ENCODE measurements at regions not wholly inside any gene's neighbourhood (a gene's known extent, or its start where the extent isn't known, plus 50 kb on each side); places are given as distances from the start of the nearest gene placed in this dataset.
"Not testable (repeated sequence)": the region's sequence is repeated elsewhere in the genome, so short reads cannot be mapped to it uniquely, and the experiment has no call there.

DNA sequence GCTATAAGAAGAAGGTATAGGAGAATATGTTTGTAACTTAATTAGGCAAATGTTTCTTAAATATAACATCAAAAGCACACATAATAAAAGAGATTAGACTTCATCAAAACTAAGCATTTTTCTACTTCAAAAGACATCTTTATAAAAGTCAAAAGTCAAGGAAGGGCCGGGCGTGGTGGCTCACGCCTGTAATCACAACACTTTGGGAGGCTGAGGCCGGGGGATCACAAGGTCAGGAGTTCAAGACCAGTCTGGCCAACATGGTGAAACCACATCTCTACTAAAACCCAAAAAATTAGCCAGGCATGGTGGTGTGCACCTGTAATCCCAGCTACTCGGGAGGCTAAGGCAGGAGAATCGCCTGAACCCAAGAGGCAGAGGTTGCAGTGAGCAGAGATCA, 951.0 kb upstream of the C9orf72 start:
- not testable (repeated sequence) for DNase-seq

DNA sequence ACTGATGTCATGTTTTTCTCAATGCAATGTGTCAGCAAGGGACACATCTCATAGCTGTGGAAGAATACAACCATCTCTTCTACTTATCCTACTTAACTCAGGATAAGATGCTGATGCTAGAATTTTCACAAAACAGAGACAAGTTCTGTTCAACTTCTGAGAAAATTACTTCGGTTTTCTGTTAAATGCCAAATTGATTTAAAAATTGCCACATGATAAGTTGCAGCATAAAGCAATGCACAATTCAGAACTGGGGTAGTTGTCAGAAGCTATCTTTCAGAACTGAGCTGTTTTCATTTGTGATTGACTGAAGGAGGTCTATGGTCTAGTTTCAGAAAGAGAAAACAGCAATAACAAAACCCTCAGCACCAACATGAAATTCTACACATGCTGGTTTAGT, 954.8 kb upstream of the C9orf72 start:
- no peak for DNase-seq

DNA sequence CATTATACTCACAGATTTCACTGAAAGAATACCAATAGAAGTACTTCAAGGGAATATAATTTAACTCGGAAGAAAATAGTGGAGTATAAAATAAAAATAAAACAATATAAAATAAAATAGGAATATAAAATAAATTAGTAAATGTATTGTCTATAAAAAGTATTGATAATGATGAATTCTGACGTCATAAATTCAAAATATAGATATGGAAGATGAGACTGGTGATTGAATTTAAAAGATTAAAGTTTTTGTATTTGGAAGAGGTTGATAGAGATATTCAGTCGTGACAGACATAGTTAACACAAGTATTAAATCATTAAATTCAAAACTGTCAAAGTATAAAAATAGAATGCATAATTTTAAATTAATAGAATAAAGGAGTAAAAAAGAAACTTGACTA, 964.9 kb upstream of the C9orf72 start:
- DNase-seq = no peak

DNA sequence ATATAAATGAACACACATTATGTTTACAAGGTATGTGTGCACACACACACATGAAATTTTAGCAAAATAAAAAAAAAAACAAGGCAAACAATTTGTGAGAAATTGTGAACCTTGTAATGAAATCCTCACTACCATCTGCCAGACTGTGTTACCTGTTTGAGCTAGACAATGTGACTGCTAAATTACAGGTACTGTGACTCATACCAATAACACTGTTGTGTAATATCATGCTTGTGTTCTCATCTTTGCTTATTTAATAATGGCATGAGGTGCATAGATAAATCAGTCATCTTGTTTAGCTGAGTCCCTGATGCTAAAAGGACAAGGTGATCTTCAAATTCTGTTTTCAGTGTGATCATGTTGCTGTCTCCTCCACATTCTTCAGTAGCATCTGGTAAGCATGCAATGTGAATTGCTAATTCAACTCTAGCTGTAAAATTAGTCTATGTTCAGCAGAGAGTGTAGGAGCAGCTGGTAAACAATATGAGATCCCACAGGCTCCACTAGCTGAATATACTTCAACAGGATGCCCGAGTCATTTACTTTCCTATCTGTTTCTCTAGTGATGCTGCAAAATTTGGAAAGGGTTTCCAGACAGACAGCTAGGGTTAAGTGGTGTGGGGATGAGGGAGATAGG, 966.3 kb upstream of the C9orf72 start:
- DNase-seq = peak; percentile 6

DNA sequence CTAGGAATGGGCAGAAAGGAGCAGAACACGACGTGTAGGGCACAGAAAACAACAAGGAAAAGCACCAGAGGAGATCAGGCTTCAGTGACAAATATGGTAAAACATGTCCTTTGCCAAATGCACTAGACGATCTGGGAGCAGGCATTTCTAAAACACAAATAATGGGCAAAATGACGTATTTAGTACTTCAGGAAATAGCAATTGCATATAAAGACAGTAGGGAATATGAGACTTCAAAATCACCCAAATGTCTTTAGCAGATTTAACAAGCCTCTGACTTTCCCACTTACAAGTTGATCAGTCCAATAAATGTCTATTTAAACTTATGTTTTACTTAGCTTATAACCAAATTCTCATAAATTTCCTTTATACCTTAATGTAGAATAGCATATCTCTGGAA, 969.6 kb upstream of the C9orf72 start:
- no peak for DNase-seq

DNA sequence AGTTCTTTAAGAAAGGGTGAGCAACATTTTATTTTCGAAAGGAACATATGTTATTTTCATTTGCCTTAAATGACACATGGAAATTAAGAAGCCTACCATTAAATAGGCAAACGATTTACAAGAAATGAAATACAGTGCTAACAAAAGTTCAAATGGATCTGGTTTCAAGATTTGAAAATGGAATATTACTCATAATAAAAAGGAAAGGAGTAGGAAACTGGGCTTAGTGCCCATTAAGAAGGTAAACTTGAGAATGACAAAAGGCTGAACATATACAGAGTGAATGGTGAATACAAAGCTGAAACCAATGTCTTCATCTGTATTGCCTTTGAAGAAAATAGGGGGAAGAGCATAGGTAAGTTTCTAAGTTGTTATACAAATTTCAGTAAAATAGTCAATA, 974.2 kb upstream of the C9orf72 start:
- no peak for DNase-seq

DNA sequence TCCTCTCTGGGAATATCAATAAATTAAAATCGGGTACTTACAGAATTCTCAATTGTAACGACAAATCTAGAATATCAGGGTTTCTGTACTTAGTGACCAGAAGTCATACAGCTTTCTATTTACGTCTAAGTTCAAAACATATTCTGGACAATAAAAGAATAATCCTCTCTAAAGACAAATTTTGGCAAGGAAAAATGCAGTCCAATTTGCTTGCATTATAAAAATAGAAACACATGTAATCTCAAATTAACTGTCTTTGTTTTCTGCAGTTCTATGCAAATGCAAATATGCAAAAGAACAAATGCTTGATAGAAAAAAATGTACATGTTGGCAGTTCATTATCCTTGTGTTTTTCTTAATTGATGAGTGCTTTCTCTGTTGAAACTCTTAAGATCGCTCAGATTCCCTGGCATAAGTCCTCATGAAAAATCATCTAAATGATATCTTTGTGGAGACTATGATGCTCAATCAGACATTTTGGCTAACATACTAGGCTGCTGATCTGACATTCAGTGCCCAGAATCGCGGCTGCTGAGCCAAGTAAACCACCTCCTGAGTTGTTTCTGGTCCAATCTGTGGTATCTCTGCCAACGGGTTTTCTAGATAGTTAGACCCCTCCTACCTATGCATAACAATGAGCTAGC, 990.1 kb upstream of the C9orf72 start:
- no peak for DNase-seq

DNA sequence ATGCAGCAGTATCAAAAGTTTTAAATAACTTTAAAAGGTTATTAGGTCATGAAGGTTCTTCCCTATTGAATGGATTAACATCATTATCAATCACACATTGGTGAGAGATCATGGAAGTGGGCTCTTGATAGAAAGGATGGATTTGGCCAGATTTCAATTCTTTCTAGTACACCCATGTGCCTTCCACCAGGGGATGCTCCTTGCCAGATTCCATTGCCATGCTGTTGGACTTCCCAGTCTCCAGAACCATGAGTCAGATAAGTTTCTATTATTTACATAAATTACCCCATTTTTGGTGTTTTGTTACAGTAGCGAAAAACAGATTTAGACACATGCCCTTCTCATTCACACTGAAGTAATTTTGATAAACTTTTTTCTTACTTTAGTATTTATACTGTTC, 1010.6 kb upstream of the C9orf72 start:
- DNase-seq = no peak

DNA sequence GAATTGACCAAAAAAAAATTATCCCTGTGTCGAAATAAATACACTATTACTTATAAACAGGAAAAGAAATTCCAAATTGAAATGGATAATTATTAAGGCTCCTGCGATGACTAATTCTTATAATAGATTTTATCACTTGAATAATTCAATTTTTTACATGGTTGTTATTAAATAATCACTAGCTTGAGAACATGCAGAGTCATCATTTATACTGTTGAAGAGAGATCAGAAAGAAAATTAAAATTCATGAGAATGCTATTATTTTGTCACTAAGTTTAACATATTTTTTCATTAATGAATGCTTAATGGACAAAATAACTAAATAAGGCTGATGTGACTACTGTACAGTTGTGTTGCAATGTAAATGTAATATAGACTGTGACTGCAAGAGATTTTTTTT, 1011.3 kb upstream of the C9orf72 start:
- no peak for DNase-seq

DNA sequence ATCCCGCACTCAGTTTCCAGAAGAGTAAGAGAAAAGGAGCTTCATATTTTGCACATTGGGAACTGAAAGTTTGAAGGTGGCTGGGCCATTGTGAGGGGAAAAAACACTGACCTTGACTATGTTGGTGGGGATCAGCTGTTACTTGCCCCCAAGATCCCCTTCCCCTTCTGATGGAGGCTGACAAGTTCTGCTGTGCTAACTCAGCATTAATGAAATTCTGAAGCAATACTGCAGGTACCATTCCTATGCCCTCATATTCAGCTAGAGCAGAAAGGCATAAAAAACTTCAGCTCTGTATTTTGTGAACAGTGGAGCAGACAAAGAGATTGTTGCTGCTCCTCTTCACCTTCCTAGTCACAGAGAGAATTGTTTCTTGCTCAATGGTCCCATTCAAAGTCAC, 1013.8 kb upstream of the C9orf72 start:
- DNase-seq = no peak

DNA sequence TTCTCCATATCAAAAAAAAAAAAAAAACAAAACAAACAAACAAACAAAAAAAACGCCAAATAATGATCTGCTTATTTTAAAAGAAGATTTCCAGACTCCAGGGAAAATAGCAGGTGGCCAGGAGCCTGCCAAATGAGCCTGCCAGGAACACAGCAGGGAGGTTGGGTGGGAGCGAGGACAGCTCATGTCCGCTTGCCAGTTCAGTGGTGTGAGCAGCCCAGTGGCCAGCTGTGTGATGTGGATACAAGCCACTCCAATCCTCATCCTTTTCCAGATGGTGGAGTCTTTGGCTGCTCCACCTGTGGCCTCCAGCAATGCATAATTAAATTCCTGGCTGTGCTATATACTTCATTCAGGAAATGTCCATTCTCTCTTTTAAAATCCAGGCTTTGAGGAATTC, 1025.1 kb upstream of the C9orf72 start:
- DNase-seq = no peak

DNA sequence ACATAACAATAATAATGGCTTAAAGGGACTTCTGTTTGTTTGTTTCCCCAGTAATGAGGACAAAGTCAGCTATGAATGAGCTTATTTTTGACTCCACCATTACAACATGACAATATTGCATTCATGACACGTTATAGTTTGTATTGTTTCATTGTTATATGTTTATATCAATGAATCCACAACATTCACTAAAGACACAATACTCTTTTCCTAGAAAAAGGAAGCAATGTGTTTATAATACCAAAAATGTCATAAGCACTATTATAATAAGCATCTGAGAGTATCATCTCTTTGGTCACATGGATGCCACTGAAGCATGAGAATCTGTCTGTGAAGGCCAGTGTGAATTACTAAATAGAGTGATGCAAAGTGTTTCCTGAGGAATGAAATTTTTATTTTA, 1026.9 kb upstream of the C9orf72 start:
- DNase-seq = no peak

DNA sequence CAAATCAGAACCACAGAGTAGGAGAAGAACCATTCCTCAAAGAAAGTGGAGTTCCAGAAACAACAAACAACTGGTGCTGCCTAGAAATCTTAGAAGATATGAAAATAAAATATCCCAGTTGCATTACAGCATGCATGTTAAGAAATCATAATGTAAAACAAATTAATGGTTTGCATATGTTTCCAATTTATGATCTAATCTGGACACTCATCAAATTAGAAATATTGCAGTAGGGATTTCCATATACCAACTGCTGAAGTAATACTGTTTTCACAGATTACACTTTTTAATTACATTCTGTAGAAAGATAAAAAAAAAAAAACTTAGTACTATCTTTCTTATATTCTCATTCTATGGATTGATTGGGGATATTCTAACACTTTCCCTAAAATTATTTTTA, 1034.6 kb upstream of the C9orf72 start:
- DNase-seq = no peak

DNA sequence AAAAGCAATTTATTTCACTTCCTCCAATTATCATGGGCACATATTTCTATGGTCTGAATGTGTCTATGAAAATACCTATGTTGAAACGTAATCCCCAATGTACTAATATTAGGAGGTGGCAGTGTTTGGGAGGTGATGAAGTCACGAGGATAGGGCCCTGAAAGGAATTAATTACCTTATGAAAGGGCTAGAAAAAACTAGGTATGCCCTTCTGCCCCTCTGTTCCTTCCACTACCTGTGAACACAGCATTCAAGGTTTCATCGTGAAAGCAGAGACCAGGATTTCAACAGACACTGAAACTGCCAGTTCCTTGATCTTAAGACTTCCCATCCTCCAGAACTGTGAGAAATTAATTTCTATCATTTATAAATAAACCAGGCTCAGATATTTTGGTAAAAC, 1037.1 kb upstream of the C9orf72 start:
- DNase-seq = no peak

DNA sequence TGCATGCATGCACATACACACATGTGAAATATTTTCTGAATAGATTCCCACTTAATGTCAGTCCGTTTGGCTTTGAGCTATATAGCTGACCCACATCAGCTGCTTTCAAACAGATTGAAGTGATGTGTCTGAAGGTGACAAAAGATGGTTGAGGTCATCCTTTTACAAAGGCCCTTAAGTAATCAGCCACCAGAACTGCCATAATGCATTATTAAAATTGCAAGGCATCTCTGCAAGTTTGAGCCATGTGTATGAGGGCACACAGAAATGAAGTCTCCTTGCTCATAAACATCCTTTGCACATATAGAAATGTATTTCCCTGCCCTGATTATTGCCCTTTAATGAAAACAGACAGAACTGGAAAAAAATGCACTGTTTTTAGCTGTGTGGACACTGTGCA, 1043.0 kb upstream of the C9orf72 start:
- no peak for DNase-seq

DNA sequence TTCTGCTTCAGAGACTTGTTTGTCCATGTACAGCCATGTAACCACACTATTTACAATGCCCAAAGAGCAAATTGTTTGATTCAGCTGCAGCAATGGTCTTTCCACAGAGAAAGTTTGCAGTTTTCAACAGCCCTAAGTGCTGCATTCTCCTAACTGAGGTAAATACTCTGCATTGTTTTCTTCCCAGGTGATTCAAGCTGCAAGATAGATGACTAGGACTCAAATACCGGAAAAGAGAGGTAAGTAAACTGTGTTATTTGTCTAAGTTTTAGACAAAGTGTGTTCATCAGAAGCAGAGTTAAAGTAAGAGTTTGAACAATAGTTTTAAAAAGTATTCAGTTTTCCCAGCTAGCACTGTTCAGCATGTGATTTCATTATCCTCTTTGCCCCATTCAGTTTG, 1046.7 kb upstream of the C9orf72 start:
- no peak for DNase-seq

DNA sequence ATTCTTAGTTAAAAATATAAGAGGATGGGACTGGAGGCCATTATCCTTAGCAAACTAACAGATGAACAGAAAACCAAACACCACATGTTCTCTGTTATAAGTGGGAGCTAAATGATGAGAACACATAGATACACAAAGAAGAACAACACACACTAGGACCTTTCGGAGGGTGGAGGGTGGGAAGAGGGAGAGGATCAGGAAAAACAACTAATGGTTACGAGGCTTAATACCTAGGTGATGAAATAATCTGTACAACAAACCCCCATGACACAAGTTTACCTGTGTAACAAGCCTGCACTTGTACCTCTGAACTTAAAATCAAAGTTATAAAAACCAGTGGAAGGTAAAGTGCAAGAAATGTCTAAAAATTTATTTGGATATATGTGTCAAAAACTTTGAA, 1047.4 kb upstream of the C9orf72 start:
- DNase-seq = no peak

DNA sequence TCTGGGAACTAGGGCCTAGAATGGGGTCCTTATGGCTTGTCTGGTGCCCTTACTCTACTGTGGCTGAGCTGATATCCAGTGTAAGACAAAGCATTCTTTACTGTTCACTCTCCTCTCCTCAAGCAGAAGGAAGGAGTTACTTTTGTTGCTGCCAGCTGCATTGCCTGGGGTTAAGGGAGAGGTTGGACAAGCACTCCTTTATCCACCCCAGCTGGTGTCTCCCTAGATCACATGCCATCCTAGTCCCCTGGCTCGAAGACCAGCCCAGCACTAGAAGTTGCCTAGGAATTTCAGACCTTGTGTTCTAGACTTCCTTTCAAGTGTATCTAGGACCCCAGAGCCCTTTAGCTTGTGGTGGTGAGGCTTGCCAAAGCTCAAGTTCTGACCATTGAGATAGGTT, 1051.5 kb upstream of the C9orf72 start:
- DNase-seq = no peak

DNA sequence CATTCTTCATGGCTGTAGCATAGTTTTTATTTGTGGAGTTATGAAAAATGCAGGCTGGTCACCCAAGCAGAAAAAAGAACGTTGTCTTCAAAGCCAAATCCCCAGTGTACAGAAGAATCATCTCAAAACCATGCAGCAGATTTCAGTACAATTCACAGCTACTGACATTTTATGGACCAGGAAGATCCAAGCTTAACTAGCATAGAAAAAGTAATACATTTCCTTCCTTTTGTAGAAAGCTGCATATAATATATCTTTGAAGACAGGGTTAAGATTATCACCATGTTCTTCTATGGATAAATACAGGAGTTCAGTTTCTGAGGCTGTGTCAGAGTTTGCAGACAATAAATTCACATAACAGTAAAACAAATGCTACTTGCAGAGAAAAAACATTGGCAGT, 1054.8 kb upstream of the C9orf72 start:
- DNase-seq = no peak

DNA sequence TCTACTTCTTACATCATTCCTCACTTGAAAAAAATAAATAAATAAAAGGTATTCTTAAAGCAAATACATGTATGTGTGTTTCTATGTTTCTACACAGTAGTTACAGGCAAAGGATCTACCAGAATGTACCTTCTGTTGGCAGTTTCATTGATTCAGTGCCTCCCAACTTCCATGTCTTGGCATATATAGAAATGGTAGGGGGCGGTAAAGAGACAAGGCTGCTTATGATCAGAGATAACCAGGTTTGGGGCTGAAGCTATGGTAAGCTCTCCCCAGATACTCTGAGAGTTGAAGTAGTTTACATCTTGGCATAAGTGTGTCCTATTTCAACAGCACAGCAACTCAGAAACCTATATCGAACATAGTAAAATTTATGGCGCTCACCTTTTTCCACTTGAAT, 1075.4 kb upstream of the C9orf72 start:
- DNase-seq = no peak

DNA sequence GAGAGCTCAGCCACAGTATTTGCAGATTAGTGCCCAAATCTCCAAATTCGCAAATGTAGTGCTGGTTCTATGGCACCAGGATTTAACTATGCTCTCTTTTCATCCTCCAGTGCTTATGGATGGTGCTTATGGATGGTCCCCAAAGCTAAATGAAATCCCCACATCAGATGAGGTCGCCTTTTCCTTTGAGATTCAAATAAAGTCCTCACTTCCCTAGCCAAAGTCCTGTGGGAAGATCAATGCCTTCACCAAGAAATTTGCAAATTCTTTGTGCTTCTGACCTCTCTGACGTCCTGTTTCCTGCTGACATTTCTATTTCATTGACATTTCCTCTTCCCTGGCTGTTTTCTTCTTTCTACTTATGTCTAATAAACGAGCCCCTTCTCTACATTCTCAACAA, 1077.0 kb upstream of the C9orf72 start:
- no peak for DNase-seq

DNA sequence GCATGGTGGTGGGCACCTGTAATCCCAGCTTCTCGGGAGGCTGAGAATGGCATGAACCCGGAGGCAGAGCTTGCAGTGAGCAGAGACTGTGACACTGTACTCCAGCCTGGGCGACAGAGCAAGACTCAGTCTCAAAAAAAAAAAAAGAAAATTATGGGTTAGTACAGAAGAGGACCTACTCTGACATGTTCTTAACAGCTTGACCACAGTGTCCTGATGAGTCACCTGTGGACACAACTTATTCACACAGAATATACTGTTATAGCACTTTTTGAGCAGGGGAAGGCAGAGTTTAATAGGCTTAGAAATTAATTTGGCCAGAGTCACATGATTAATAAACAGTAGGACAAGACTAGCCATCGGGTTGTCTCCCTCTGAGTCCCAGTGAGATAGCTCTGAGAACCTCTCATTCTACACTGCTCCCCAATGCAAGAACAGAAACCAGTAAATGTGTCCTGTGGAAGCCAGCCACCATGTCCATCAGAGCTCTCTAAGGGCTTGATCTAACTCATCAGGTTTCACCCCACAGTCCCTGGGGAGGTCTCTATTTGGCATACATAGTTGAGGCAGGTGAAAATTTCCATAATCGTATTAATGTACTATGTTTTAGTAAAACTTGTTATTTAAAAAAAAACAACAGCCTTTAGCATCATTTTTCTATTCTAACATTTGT, 1077.9 kb upstream of the C9orf72 start:
- DNase-seq = no peak

DNA sequence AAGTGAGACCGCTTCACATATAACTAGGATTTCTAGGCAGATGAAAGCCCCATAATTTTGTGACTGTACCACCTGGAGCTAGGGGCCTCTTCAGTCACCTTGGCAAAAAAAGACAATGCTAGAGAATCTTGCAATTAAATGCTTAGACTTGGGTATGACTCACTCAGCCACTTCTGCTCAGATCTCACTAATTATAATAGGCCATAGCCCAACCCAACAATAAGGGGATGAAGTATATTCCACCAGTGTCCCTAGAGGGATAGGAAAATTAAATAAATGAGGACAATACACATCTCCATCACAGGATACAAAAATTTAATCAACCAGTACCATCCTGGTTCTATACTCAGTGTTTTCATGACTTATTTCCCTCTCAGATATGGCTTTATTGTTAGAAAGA, 1079.9 kb upstream of the C9orf72 start:
- no peak for DNase-seq

DNA sequence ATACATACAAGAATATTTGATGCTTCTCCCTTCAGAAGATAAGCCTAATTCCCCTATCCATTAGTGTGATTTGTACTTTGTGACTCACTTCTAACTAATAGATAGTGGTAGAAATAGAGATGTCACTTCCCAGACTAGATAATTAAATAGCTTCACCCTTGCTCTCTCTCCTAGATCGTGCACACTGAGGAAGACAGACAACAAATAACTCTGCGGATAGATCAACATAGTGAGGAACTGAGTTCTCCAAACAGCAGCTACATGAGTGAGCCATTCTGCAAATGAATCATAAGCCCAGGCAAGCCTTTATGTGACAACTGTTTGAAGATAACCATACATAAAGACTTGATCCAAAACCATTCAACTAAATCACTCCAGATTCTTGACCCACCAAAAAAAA, 1083.4 kb upstream of the C9orf72 start:
- DNase-seq = no peak

DNA sequence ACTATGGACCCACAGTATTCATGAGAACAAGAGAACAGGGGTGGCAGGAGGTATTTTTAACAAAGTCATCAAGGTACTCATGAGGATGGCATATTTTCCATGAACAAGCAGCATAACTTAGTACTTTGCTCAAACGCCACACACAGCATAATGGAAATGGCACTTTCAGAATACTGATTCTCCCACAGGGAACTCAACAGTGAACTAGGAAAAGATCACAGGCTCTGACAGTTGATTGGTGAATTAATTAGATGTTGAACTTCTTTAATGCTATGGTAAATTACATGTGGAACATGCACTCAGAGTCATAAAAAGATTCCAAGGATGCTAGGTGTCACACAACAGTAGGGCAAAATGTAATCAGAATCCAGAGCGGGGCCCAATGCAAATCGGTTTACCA, 1088.6 kb upstream of the C9orf72 start:
- no peak for DNase-seq

Data from NCI-H1436 treated with DMSO at 0.1 percent for 48 hours (cell line).